AG10803 (cell line): ENCODE measurements at regions not wholly inside any gene's neighbourhood (a gene's known extent, or its start where the extent isn't known, plus 50 kb on each side); places are given as distances from the start of the nearest gene placed in this dataset.

Experiments
- DNase-seq: peaks from one replicate; pipeline ENCODE4 v3.0.0; 2010; ENCODE audit warnings: low read depth
- H3K4me3 ChIP-seq: 2 replicates; pipeline ENCODE4 v1.5.1; 2011; ENCODE audit warnings: mild to moderate bottlenecking, low read length, control low read depth
- TF ChIP-seq, protein P1 (sequence below): conservative IDR thresholded peaks from 2 replicates; pipeline ENCODE4 v1.5.1; 2011; ENCODE audit warnings: mild to moderate bottlenecking, low read length, control low read depth, inconsistent platforms

DNA sequence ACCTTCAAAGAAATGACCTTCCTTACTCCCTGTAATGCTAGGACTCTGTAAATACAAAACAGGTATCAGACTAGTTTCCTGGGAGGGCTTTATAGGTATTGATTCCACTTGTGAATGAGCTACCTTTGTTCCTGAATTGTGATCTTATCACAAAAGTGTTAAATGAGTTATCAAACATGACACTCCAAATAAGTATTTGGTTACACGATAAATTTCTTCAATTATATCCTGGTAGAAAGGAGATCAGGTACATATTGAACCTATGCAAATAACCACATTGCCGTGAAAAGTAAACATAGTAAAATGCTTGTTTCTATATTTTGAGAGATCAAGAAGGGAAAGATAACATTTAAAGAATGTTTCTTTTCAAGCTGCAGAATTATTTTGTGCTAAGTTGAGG is 285.3 kb downstream of the HIVEP2 start:
- no peak for DNase-seq
- TF ChIP-seq, protein P1, sequence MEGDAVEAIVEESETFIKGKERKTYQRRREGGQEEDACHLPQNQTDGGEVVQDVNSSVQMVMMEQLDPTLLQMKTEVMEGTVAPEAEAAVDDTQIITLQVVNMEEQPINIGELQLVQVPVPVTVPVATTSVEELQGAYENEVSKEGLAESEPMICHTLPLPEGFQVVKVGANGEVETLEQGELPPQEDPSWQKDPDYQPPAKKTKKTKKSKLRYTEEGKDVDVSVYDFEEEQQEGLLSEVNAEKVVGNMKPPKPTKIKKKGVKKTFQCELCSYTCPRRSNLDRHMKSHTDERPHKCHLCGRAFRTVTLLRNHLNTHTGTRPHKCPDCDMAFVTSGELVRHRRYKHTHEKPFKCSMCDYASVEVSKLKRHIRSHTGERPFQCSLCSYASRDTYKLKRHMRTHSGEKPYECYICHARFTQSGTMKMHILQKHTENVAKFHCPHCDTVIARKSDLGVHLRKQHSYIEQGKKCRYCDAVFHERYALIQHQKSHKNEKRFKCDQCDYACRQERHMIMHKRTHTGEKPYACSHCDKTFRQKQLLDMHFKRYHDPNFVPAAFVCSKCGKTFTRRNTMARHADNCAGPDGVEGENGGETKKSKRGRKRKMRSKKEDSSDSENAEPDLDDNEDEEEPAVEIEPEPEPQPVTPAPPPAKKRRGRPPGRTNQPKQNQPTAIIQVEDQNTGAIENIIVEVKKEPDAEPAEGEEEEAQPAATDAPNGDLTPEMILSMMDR, result no peak
- H3K4me3 ChIP-seq, result no peak overlapping the region

DNA sequence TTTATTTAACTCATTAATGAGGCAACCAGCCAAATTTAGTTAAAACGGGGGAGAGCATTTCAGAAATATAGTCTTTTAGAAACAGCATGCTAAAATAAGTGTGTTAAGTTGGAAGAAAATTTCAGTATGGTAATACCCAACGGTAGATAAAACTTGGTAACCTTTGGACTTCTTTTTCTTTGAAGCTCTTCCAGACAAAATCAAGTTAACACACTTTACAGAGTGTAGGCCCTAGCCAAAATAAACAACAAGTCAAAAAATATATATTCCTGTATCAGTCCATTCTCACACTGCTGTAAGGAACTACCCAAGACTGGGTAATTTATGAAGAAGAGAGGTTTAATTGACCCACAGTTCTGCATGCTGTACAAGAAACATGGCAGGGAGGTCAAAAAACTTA is 279.6 kb downstream of the HIVEP2 start:
- no peak overlapping the region for H3K4me3 ChIP-seq
- TF ChIP-seq, protein P1, result no peak
- DNase-seq, result no peak

DNA sequence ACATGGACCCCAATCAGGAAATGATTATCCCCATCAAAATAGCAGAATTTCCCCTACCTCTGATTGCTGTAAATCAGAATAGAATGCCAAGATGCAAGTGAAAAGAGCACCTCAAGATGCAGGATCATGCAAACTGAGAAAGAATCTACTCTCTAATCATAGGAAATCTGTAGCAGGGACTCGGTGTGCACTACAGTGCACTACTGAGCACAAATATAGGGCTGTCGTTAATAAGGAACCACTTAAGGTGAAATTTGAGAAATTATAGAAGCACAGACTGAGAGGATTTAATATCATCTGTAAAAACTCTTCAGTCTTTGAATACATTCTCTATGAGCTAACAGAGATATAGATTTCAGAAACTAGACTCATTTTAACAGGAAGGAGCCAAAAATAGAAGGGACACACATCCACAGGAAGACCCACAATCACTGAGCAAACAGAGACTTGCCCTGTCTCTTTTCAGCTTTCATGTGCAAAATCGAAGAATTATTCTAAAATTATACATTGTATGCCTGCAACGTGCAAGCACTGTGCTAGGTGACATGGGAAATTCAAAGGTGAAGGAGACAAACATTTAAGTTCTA is 278.3 kb downstream of the HIVEP2 start:
- H3K4me3 ChIP-seq, result no peak overlapping the region
- DNase-seq, result no peak

DNA sequence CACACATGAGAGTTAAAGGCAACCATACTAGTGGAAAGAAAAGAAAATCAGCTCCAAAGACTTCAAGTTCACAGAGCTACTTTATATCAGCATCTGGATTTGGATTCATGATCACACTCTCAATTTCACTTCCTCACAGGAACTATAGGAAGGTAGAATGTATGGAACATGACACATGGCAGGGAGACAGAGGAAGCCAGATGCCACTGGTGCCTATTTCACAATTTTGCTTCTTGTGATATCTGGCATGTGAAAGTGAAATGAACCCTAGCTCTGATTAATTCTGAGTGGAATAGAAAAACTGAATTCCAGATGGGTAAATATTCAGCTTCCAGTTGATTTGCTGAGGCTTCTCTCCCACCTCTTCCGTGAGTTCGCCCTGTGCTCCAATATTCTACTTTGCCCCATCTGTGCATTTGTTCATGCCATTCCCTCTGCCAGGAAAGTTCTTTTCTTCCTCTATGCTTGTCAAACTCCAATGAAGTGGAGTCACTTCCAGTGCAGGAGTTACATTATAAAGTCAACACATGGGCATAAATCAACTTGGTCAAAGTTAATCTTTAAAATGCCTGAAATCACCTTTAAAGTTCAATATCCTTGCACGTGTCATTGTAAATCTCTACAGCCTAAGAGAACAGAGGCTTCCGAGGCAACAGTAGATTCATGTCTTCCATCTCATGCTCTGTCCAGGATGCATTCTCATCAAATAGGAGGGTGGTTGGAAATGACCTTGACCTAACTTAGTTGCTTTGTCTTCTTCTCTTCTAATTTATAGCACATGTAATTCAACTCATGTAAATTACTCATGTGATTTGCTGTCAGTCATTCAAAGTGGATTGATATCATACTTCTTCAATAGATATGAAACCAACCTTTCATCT is 275.3 kb downstream of the HIVEP2 start:
- TF ChIP-seq, protein P1, result no peak
- H3K4me3 ChIP-seq, result no peak overlapping the region
- DNase-seq, result no peak

More for the DNA sequence above, 278.3 kb downstream of the HIVEP2 start:
- TF ChIP-seq, protein P1, result no peak

DNA sequence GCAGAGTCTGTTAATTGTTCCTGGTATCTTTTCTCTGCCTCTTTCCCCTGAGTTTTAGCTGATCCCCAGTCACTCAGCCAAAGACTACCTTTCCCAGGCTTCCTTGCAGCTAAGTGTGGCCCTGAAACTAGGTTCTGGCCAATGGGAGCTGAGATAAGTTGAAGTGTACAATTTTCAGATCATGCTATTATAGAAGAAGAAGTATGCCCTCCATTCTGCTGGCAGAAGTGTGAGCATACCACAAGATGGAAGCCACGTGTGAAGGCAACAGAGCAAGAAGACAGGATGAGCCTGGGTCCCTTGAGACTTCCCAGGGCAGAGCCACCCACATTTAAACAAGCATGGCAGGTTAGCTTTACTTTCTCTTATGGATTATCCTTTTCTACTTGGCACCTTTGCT is 273.2 kb downstream of the HIVEP2 start:
- TF ChIP-seq, protein P1, result no peak
- no peak for DNase-seq
- H3K4me3 ChIP-seq, result no peak overlapping the region

DNA sequence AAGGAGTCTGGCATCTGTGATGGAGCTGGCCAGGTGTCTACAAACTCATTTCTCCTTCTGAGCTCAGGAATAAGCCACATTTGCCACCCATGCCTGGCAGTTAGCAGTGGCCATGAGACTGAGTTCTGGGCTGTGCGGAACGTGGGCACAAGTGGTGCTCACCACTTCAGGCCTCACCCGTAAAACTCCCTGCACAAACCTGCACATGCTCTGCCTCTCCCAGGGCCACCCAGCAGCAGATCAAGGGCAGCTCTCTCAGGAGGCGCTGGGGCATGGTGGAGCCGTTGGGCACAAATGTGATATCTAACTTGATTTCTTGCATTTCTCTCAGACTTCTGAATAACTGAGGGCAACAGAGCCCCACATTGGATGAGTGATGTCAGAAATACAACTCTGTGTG is 269.5 kb downstream of the HIVEP2 start:
- no peak overlapping the region for H3K4me3 ChIP-seq
- no peak for DNase-seq
- TF ChIP-seq, protein P1, result no peak

DNA sequence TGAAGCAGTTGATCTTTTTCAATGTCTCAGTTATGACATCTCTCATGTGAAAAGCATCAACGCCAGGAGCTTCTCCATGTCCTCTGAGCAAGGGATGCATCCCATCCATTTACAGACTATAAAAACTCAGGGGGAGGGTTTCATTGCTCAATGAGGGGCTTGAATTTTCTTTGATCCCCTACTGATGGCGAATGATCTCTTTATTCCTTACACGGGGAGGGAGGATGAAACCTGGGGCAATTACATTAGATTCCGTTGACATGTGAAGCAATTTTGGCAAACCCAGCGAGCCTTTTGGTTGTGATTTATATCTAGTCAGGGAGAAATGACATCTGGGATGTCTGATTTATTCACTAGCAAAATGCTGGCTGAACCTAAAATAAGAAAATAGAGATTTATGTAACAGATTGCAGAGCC is 268.9 kb downstream of the HIVEP2 start:
- no peak overlapping the region for H3K4me3 ChIP-seq
- TF ChIP-seq, protein P1, result no peak
- DNase-seq, result no peak
